IMR-90 (cell line): ENCODE measurements at regions not wholly inside any gene's neighbourhood (a gene's known extent, or its start where the extent isn't known, plus 50 kb on each side); places are given as distances from the start of the nearest gene placed in this dataset.

Experiments used
- ATAC-seq: fragments of 200-7000 bp; cut with Tn5 transposase; 2 replicates; pipeline ENCODE4 v1.9.1; 2020; ENCODE audit warnings: low read depth, mild to moderate bottlenecking, moderate library complexity
- BruUV-seq: library from RNA; stranded (reverse); fragments of 400-500 nt; replicated peaks from 2 replicates; lab custom pipeline; 2021; lab: Mats Ljungman, UMichigan
- CTCF ChIA-PET: fragments of 300-600 bp; formaldehyde crosslinking; extraction: SDS; loops from one replicate; lab custom pipeline; 2021; ENCODE audit warnings: antibody characterized with exemption; lab: Yijun Ruan, JAX
- POLR2A ChIA-PET: fragments of 300-600 bp; sonication (Branson Sonifier 250); formaldehyde crosslinking; loops from one replicate; lab custom pipeline; 2022; ENCODE audit warnings: antibody characterized with exemption; ENCODE audit not compliant: unreplicated experiment; lab: Charles Lee
- DNase-seq: peaks from one replicate; pipeline ENCODE4 v3.0.0; 2013
- H2AFZ ChIP-seq: replicated peaks from 2 replicates; pipeline ENCODE3; 2013; ENCODE audit warnings: low read length, mild to moderate bottlenecking; ENCODE audit not compliant: poor library complexity
- H2AK5ac ChIP-seq: 2 replicates; pipeline ENCODE4 v1.6.1; 2013; ENCODE audit warnings: low read depth, low read length, inconsistent platforms
- H2AK9ac ChIP-seq: replicated peaks from 2 replicates; pipeline ENCODE3; 2013; ENCODE audit warnings: mild to moderate bottlenecking, low read depth, low read length, moderate library complexity; ENCODE audit not compliant: poor library complexity
- H2BK120ac ChIP-seq: 2 replicates; pipeline ENCODE4 v1.6.1; 2013; ENCODE audit warnings: low read depth, low read length, inconsistent platforms
- H2BK15ac ChIP-seq: 3 replicates; pipeline ENCODE4 v1.6.1; 2013; ENCODE audit warnings: low read depth, low read length, inconsistent platforms
- H2BK20ac ChIP-seq: 2 replicates; pipeline ENCODE4 v1.6.1; 2013; ENCODE audit warnings: low read depth, mild to moderate bottlenecking, inconsistent platforms, low read length, moderate library complexity
- H2BK5ac ChIP-seq: 2 replicates; pipeline ENCODE4 v1.6.1; 2013; ENCODE audit warnings: mild to moderate bottlenecking, low read depth, low read length, inconsistent platforms; ENCODE audit not compliant: poor library complexity, severe bottlenecking
- H3K14ac ChIP-seq: replicated peaks from 2 replicates; pipeline ENCODE4 v1.6.1; 2013; ENCODE audit warnings: low read depth, low read length, inconsistent platforms
- H3K18ac ChIP-seq: 2 replicates; pipeline ENCODE4 v1.6.1; 2013; ENCODE audit warnings: low read depth, low read length, control low read depth
- H3K23ac ChIP-seq: 2 replicates; pipeline ENCODE4 v1.6.1; 2013; ENCODE audit warnings: low read depth, low read length, inconsistent platforms
- H3K27ac ChIP-seq: 2 replicates; pipeline ENCODE4 v1.5.1; 2013; ENCODE audit warnings: mild to moderate bottlenecking, control low read depth, low read length; ENCODE audit not compliant: insufficient read depth
- H3K27me3 ChIP-seq: 2 replicates; pipeline ENCODE4 v1.6.1; 2013; ENCODE audit warnings: low read length; ENCODE audit not compliant: control insufficient read depth, insufficient read depth
- H3K36me3 ChIP-seq: 2 replicates; pipeline ENCODE4 v1.6.1; 2013; ENCODE audit warnings: low read length, mixed read lengths; ENCODE audit not compliant: control insufficient read depth, insufficient read depth
- H3K4ac ChIP-seq: 2 replicates; pipeline ENCODE4 v1.6.1; 2013; ENCODE audit warnings: low read depth, low read length, inconsistent platforms
- H3K4me1 ChIP-seq: 2 replicates; pipeline ENCODE4 v1.6.1; 2013; ENCODE audit warnings: low read length, mixed read lengths; ENCODE audit not compliant: control insufficient read depth, insufficient read depth
- H3K4me2 ChIP-seq: 2 replicates; pipeline ENCODE4 v1.6.1; 2013; ENCODE audit warnings: low read depth, mild to moderate bottlenecking, control low read depth, low read length, moderate library complexity
- H3K4me3 ChIP-seq: 2 replicates; pipeline ENCODE4 v1.5.1; 2013; ENCODE audit warnings: low read depth, mild to moderate bottlenecking, control low read depth, low read length, moderate library complexity; ENCODE audit not compliant: insufficient read depth
- H3K56ac ChIP-seq: 2 replicates; pipeline ENCODE4 v1.6.1; 2013; ENCODE audit warnings: low read length, inconsistent platforms; ENCODE audit not compliant: insufficient read depth; ENCODE audit errors: extremely low read depth
- H3K79me1 ChIP-seq, 2 experiments: 2 replicates each; pipeline ENCODE4 v1.6.1; 2013; ENCODE audit warnings: low read length in 2 of 2, inconsistent platforms in 1 of 2, low read depth in 1 of 2
- H3K9ac ChIP-seq: 2 replicates; pipeline ENCODE4 v1.6.1; 2013; ENCODE audit warnings: low read depth, low read length, control low read depth
- H3K9me1 ChIP-seq: 2 replicates; pipeline ENCODE4 v1.6.1; 2013; ENCODE audit warnings: low read length, inconsistent platforms; ENCODE audit not compliant: insufficient read depth
- H3K9me3 ChIP-seq: 2 replicates; pipeline ENCODE4 v1.6.1; 2013; ENCODE audit warnings: low read length; ENCODE audit not compliant: control insufficient read depth, insufficient read depth
- H4K20me1 ChIP-seq: 2 replicates; pipeline ENCODE4 v1.6.1; 2013; ENCODE audit warnings: low read length, inconsistent platforms; ENCODE audit not compliant: insufficient read depth
- H4K5ac ChIP-seq: 2 replicates; pipeline ENCODE4 v1.6.1; 2013; ENCODE audit warnings: mild to moderate bottlenecking, low read depth, low read length, control low read depth
- H4K8ac ChIP-seq, 2 experiments: 2 replicates each; pipeline ENCODE4 v1.6.1; 2013; ENCODE audit warnings: low read depth in 2 of 2, low read length in 2 of 2, control low read depth in 1 of 2, inconsistent platforms in 1 of 2
- H4K91ac ChIP-seq: 2 replicates; pipeline ENCODE4 v1.6.1; 2013; ENCODE audit warnings: low read depth, low read length, inconsistent platforms; ENCODE audit not compliant: insufficient read depth
- BHLHE40 ChIP-seq: fragments of 150-350 bp; IDR thresholded peaks from 2 replicates; pipeline ENCODE4 v1.6.1; 2016; ENCODE audit warnings: mild to moderate bottlenecking, low read depth, low read length
- CEBPB ChIP-seq: IDR thresholded peaks from 2 replicates; pipeline ENCODE4 v1.6.1; 2012; ENCODE audit warnings: low read depth, low read length, improper control_type of control experiment
- CHD1 ChIP-seq: IDR thresholded peaks from 2 replicates; pipeline ENCODE4 v1.6.1; 2012; ENCODE audit warnings: low read depth, low read length, improper control_type of control experiment
- FOS ChIP-seq: fragments of 150-350 bp; IDR thresholded peaks from 2 replicates; pipeline ENCODE4 v1.6.1; 2016; ENCODE audit warnings: low read depth, low read length
- MAFK ChIP-seq: IDR thresholded peaks from 2 replicates; pipeline ENCODE4 v1.6.1; 2012; ENCODE audit warnings: low read depth, low read length, improper control_type of control experiment
- MAZ ChIP-seq: IDR thresholded peaks from 2 replicates; pipeline ENCODE4 v1.6.1; 2012; ENCODE audit warnings: low read depth, mild to moderate bottlenecking, low read length, improper control_type of control experiment, moderate library complexity, borderline replicate concordance
- MXI1 ChIP-seq: IDR thresholded peaks from 2 replicates; pipeline ENCODE4 v1.6.1; 2012; ENCODE audit warnings: low read depth, mild to moderate bottlenecking, low read length, moderate library complexity, borderline replicate concordance
- NFE2L2 ChIP-seq: fragments of 150-350 bp; IDR thresholded peaks from 2 replicates; pipeline ENCODE4 v1.6.1; 2016; ENCODE audit warnings: low read depth, mild to moderate bottlenecking, low read length
- RCOR1 ChIP-seq: IDR thresholded peaks from 2 replicates; pipeline ENCODE4 v1.6.1; 2012; ENCODE audit warnings: mild to moderate bottlenecking, low read length, improper control_type of control experiment; ENCODE audit not compliant: insufficient replicate concordance
- RFX5 ChIP-seq: IDR thresholded peaks from 2 replicates; pipeline ENCODE4 v1.8.0; 2012; ENCODE audit warnings: low read depth, mild to moderate bottlenecking, low read length, moderate library complexity
- USF2 ChIP-seq: fragments of 150-350 bp; IDR thresholded peaks from 2 replicates; pipeline ENCODE4 v1.6.1; 2017; ENCODE audit warnings: mild to moderate bottlenecking, antibody characterized with exemption, low read length, low read depth
- WGBS, 2 experiments: methylation state at CpG; one replicate each; pipeline versions ENCODE4 v1.1.5 to v1.1.7; 2013; ENCODE audit warnings: missing lambda C conversion rate in 2 of 2; ENCODE audit not compliant: insufficient read length in 1 of 2; ENCODE audit errors: extremely low coverage in 2 of 2; 5-methylcytosine and 5-hydroxymethylcytosine counted together
- dilution Hi-C: fragments of 300-500 bp; cut with HindIII; formaldehyde crosslinking; loops from one replicate; pipeline ENCODE4 v1.14.3; 2018; ENCODE audit warnings: low sequenced_read_pairs; ENCODE audit not compliant: unreplicated experiment
- in situ Hi-C: fragments of 300-500 bp; cut with MboI; formaldehyde crosslinking; loops from 3 replicates; pipeline ENCODE4 v1.14.3; 2019; ENCODE audit warnings: low sequenced_read_pairs, inconsistent platforms, mixed read lengths
- intact Hi-C: fragments of 100-400 bp; cut with micrococcal nuclease; formaldehyde crosslinking; loops from 2 replicates; pipeline ENCODE4 v1.10.0; 2022
- TF ChIP-seq, protein P1 (sequence below): conservative IDR thresholded peaks from 2 replicates; pipeline ENCODE4 v1.5.1; 2012; ENCODE audit warnings: mild to moderate bottlenecking, low read depth, low read length, improper control_type of control experiment

DNA sequence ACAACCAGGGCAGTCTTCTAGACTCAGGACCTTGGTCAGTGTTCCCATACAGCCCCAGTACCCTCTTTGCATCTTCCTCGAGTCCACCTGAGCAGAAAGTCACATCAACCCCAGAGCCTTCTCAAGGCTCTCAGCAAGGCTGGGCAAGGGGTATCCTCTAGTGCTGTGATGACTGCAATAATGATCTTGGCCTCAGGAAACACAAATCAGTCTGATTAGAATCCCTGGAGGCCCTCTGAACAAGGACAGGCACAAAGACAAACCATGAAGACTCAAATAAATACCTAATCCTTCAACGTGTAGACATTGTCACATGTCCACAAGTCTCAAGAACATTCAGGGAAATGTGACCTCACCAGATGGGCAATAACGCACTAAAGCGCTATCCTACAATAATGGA is 468.2 kb downstream of the TBC1D4 start:
- in situ Hi-C loops: no loop called here
- intact Hi-C loops: no loop called here
- POLR2A ChIA-PET: no interaction called here

More for the DNA sequence above, 468.2 kb downstream of the TBC1D4 start:
- Histone ChIP-seq H2BK15ac (no peak overlapping the region), H3K18ac (no peak overlapping the region), H3K79me1 (no peaks in the 10 kb centered on the region), H2AK9ac (no peak overlapping the region), H3K4me1 (no peaks in the 10 kb centered on the region), H3K36me3 (no peaks in the 10 kb centered on the region), H3K23ac (no peak overlapping the region), H3K27me3 (no peaks in the 10 kb centered on the region), H2AK5ac (no peak overlapping the region), H4K20me1 (no peaks in the 10 kb centered on the region), H3K27ac (no peak overlapping the region), H3K14ac (no peak overlapping the region), H3K9me1 (no peaks in the 10 kb centered on the region), H2AFZ (no peak overlapping the region), H3K56ac (no peak overlapping the region), H3K4ac (no peak overlapping the region), H3K9me3 (no peaks in the 10 kb centered on the region), H4K91ac (no peak overlapping the region), H3K9ac (no peak overlapping the region), H4K8ac (no peak overlapping the region), H3K4me2 (no peak overlapping the region), H2BK5ac (no peak overlapping the region), H4K5ac (no peak overlapping the region), H3K4me3 (no peak overlapping the region), H2BK120ac (no peak overlapping the region), H2BK20ac (no peak overlapping the region)
- BruUV-seq: no TSS peak
- ATAC-seq (no peak), DNase-seq (no peak)
- CTCF ChIA-PET: no interaction called here
- dilution Hi-C loops: no loop called here
- WGBS, 2 experiments: no CpG with 5 or more reads among the region's 4 CpGs
- TF ChIP-seq, protein P1, sequence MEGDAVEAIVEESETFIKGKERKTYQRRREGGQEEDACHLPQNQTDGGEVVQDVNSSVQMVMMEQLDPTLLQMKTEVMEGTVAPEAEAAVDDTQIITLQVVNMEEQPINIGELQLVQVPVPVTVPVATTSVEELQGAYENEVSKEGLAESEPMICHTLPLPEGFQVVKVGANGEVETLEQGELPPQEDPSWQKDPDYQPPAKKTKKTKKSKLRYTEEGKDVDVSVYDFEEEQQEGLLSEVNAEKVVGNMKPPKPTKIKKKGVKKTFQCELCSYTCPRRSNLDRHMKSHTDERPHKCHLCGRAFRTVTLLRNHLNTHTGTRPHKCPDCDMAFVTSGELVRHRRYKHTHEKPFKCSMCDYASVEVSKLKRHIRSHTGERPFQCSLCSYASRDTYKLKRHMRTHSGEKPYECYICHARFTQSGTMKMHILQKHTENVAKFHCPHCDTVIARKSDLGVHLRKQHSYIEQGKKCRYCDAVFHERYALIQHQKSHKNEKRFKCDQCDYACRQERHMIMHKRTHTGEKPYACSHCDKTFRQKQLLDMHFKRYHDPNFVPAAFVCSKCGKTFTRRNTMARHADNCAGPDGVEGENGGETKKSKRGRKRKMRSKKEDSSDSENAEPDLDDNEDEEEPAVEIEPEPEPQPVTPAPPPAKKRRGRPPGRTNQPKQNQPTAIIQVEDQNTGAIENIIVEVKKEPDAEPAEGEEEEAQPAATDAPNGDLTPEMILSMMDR: no peak
- TF ChIP-seq BHLHE40: no peak
- TF ChIP-seq CHD1: no peak
- no peak for TF ChIP-seq FOS
- TF ChIP-seq NFE2L2: no peak
- no peak for TF ChIP-seq MXI1
- TF ChIP-seq CEBPB: no peak
- TF ChIP-seq USF2: no peak
- TF ChIP-seq MAZ: no peak
- no peak for TF ChIP-seq RFX5
- TF ChIP-seq MAFK: no peak
- TF ChIP-seq RCOR1: no peak
